SU-DHL-6 (cell line): ENCODE measurements at regions not wholly inside any gene's neighbourhood (a gene's known extent, or its start where the extent isn't known, plus 50 kb on each side); places are given as distances from the start of the nearest gene placed in this dataset.

Experiments used
- H2AFZ ChIP-seq: fragments of 200-600 bp; sonication (generic); 2 replicates; pipeline ENCODE4 v1.6.1; 2014; ENCODE audit warnings: low read depth, mild to moderate bottlenecking, moderate library complexity, mixed read lengths, antibody characterized with exemption, low read length; ENCODE audit not compliant: severe bottlenecking
- H3F3A ChIP-seq: fragments of 200-600 bp; shearing (Covaris generic); 2 replicates; pipeline ENCODE4 v1.6.0; 2016; ENCODE audit warnings: antibody characterized with exemption, mild to moderate bottlenecking; ENCODE audit not compliant: insufficient read depth
- H3K27ac ChIP-seq: fragments of 200-600 bp; sonication (generic); 2 replicates; pipeline ENCODE4 v1.5.1; 2016; ENCODE audit warnings: low read depth, mild to moderate bottlenecking, low read length, moderate library complexity, mixed read lengths
- H3K27me3 ChIP-seq: fragments of 200-600 bp; sonication (generic), shearing (Covaris generic); 2 replicates; pipeline ENCODE4 v1.6.0; 2014; ENCODE audit warnings: mild to moderate bottlenecking, low read length
- H3K36me3 ChIP-seq: fragments of 200-600 bp; sonication (generic); 2 replicates; pipeline ENCODE4 v1.6.1; 2014; ENCODE audit warnings: mild to moderate bottlenecking, low read length, mixed read lengths
- H3K4me2 ChIP-seq: fragments of 300-600, 200-600 bp; shearing (Covaris generic), sonication (generic); 2 replicates; pipeline ENCODE4 v1.6.0; 2014; ENCODE audit warnings: low read length, low read depth, mild to moderate bottlenecking; ENCODE audit not compliant: poor library complexity, severe bottlenecking
- H3K4me3 ChIP-seq: fragments of 200-600 bp; sonication (generic); 2 replicates; pipeline ENCODE4 v1.5.1; 2014; ENCODE audit warnings: antibody characterized with exemption, low read length, mild to moderate bottlenecking, mixed read lengths; ENCODE audit not compliant: insufficient read depth, poor library complexity, severe bottlenecking
- H3K79me2 ChIP-seq: fragments of 200-600 bp; sonication (generic); 2 replicates; pipeline ENCODE4 v1.6.1; 2014; ENCODE audit warnings: mild to moderate bottlenecking, low read length, moderate library complexity; ENCODE audit not compliant: insufficient read depth
- H3K9ac ChIP-seq: fragments of 200-600 bp; sonication (generic); 2 replicates; pipeline ENCODE4 v1.7.0; 2014; ENCODE audit warnings: mild to moderate bottlenecking, low read length
- H3K9me2 ChIP-seq: fragments of 200-600 bp; sonication (generic); replicated peaks from 2 replicates; pipeline ENCODE4 v1.6.1; 2014; ENCODE audit warnings: low read length; ENCODE audit not compliant: insufficient read depth
- H3K9me3 ChIP-seq: fragments of 200-600 bp; sonication (generic); 2 replicates; pipeline ENCODE4 v1.6.1; 2014; ENCODE audit warnings: low read length, mixed read lengths; ENCODE audit not compliant: insufficient read depth
- H4K20me1 ChIP-seq: fragments of 200-600 bp; sonication (generic); 2 replicates; pipeline ENCODE4 v1.6.1; 2014; ENCODE audit warnings: low read depth, mild to moderate bottlenecking, antibody characterized with exemption, low read length, moderate library complexity, mixed read lengths
- CTCF ChIP-seq: fragments of 200-600 bp; sonication (generic); IDR thresholded peaks from one replicate; pipeline ENCODE4 v1.5.1; 2017; ENCODE audit warnings: antibody characterized with exemption, mild to moderate bottlenecking, low read length, moderate library complexity; ENCODE audit not compliant: insufficient read depth, poor library complexity, severe bottlenecking
- EZH2phosphoT487 ChIP-seq: fragments of 200-600 bp; sonication (generic), shearing (Covaris generic); conservative IDR thresholded peaks from 2 replicates; pipeline ENCODE4 v1.6.1; 2018; ENCODE audit warnings: mild to moderate bottlenecking, antibody characterized with exemption, low read length, moderate library complexity, mixed read lengths

- no peak for TF ChIP-seq EZH2phosphoT487
- no peak for TF ChIP-seq CTCF
- H3K27me3 ChIP-seq: no peaks in the 10 kb centered on the region
- no peak overlapping the region for H3K4me2 ChIP-seq
- H3K4me3 ChIP-seq: no peak overlapping the region
- H3F3A ChIP-seq: no peaks in the 10 kb centered on the region
- H3K79me2 ChIP-seq: no peaks in the 10 kb centered on the region
- H3K9me3 ChIP-seq: no peaks in the 10 kb centered on the region
- no peaks in the 10 kb centered on the region for H3K9me2 ChIP-seq
- no peaks in the 10 kb centered on the region for H3K36me3 ChIP-seq
- H3K9ac ChIP-seq: no peak overlapping the region
- no peak overlapping the region for H2AFZ ChIP-seq
- H4K20me1 ChIP-seq: no peaks in the 10 kb centered on the region
- no peak overlapping the region for H3K27ac ChIP-seq
Observed at GRCh38 chr16:85460252-85461021, 152.7 kb upstream of the GSE1 start.

GRCh38 chr16:85461022-85461813 is 151.9 kb upstream of the GSE1 start:
- Histone ChIP-seq H3K79me2 (no peaks in the 10 kb centered on the region), H2AFZ (no peak overlapping the region), H3K36me3 (no peaks in the 10 kb centered on the region), H3K9ac (no peak overlapping the region), H3K4me3 (no peak overlapping the region), H3K4me2 (no peak overlapping the region), H4K20me1 (no peaks in the 10 kb centered on the region), H3K9me3 (no peaks in the 10 kb centered on the region), H3K9me2 (no peaks in the 10 kb centered on the region), H3K27me3 (no peaks in the 10 kb centered on the region), H3F3A (no peaks in the 10 kb centered on the region), H3K27ac (no peak overlapping the region)
- TF ChIP-seq EZH2phosphoT487 (no peak), CTCF (no peak)

- H3F3A ChIP-seq: no peaks in the 10 kb centered on the region
- H3K27ac ChIP-seq: no peak overlapping the region
- no peak overlapping the region for H3K4me3 ChIP-seq
- H3K36me3 ChIP-seq: no peaks in the 10 kb centered on the region
- H2AFZ ChIP-seq: no peak overlapping the region
- no peaks in the 10 kb centered on the region for H3K79me2 ChIP-seq
- no peaks in the 10 kb centered on the region for H4K20me1 ChIP-seq
- H3K27me3 ChIP-seq: no peaks in the 10 kb centered on the region
- no peak overlapping the region for H3K9ac ChIP-seq
- TF ChIP-seq CTCF (no peak), EZH2phosphoT487 (no peak)
- H3K4me2 ChIP-seq: no peak overlapping the region
- no peaks in the 10 kb centered on the region for H3K9me2 ChIP-seq
- no peaks in the 10 kb centered on the region for H3K9me3 ChIP-seq
Observed at GRCh38 chr16:85461814-85462713, 151.1 kb upstream of the GSE1 start.
